Ovary (tissue), 7 donors: ENCODE measurements at regions not wholly inside any gene's neighbourhood (a gene's known extent, or its start where the extent isn't known, plus 50 kb on each side); places are given as distances from the start of the nearest gene placed in this dataset.

Experiments
- DNase-seq, 5 donors: peaks; one replicate each; pipeline ENCODE4 v3.0.0-alpha.2; 2019 to 2020
- H3K27ac ChIP-seq, 2 donors: fragments of 200-600 bp; one replicate each; pipeline versions ENCODE4 v1.5.1 to v1.8.0; 2019 to 2022
- H3K27me3 ChIP-seq: fragments of 200-600 bp; one replicate; pipeline ENCODE4 v1.8.0; 2022
- H3K36me3 ChIP-seq: fragments of 200-600 bp; sonication (generic); one replicate; pipeline ENCODE4 v1.5.1; 2019
- H3K4me1 ChIP-seq: one replicate; pipeline ENCODE4 v1.8.1; 2013; ENCODE audit warnings: mild to moderate bottlenecking, moderate library complexity; ENCODE audit not compliant: insufficient read depth
- H3K4me3 ChIP-seq: fragments of 200-600 bp; sonication (generic); one replicate; pipeline ENCODE4 v1.5.1; 2017
- H3K9me3 ChIP-seq, 2 donors: fragments of 200-600 bp in 1 of 2; sonication (generic) in 1 of 2; one replicate each; pipeline versions ENCODE4 v1.5.1 to v1.8.1; 2013 to 2019; ENCODE audit warnings: mild to moderate bottlenecking in 1 of 2, moderate library complexity in 1 of 2
- CTCF ChIP-seq, 3 donors: fragments of 450-650 bp in 2 of 3; fragments of 200-600 bp in 1 of 3; IDR thresholded peaks; one replicate each; pipeline versions ENCODE4 v1.5.1 to v1.8.0; 2016 to 2022; ENCODE audit warnings: antibody characterized with exemption in 3 of 3, mild to moderate bottlenecking in 1 of 3
- EP300 ChIP-seq: sonication (generic); formaldehyde crosslinking; IDR thresholded peaks from one replicate; pipeline ENCODE4 v1.6.1; 2017; ENCODE audit warnings: antibody characterized with exemption
- POLR2A ChIP-seq: fragments of 450-650 bp; IDR thresholded peaks from one replicate; pipeline ENCODE4 v1.6.1; 2017; ENCODE audit warnings: antibody characterized with exemption, mild to moderate bottlenecking, moderate library complexity
- WGBS, 3 donors: extraction: QIAGEN DNeasy Blood & Tissue Kit in 1 of 3; methylation state at CpG; one replicate each; pipeline versions ENCODE4 v1.1.5 to v1.1.7; 2013 to 2017; 5-methylcytosine and 5-hydroxymethylcytosine counted together
- intact Hi-C, 4 donors: fragments of 100-400 bp; cut with DNase I; formaldehyde crosslinking; loops; one replicate each; pipeline versions ENCODE4 v1.11.0 to v1.15.1; 2022 to 2023
- donor health status: DM: no; HTN: no; CAD: no; lungs with moderate emphysema.
- donor health status: DM: no; HTN: no; CAD: no.
- donor health status: Bipolar disorder and iron deficiency.
- donor health status: DM: no; HTN: no; CAD: no.
- donor health status: DM: yes; HTN: yes; CAD: no.

- intact Hi-C loops = no loop called here
- Histone ChIP-seq H3K27me3 (no peaks in the 10 kb centered on the region), H3K9me3 (no peaks in the 10 kb centered on the region), H3K36me3 (no peaks in the 10 kb centered on the region), H3K4me3 (no peak overlapping the region), H3K27ac (no peak overlapping the region), H3K4me1 (no peaks in the 10 kb centered on the region)
- DNase-seq = no peak
- TF ChIP-seq CTCF (IDR thresholded peaks at IDR 0.05) = no peak
Measured at GRCh38 chr6:115691433-115691832, 369.3 kb downstream of the FRK start.

- intact Hi-C loops = no loop called here
- Histone ChIP-seq H3K27me3 (no peaks in the 10 kb centered on the region), H3K27ac (no peak overlapping the region), H3K4me1 (no peaks in the 10 kb centered on the region), H3K36me3 (no peaks in the 10 kb centered on the region), H3K9me3 (no peaks in the 10 kb centered on the region), H3K4me3 (no peak overlapping the region)
- no peak for TF ChIP-seq POLR2A
- TF ChIP-seq EP300 = no peak
- no peak for TF ChIP-seq CTCF (IDR thresholded peaks at IDR 0.05)
- WGBS, 3 donors = 78 to 91% (median 79%) methylated on average over 3 of the region's 3 CpGs
- no peak for DNase-seq
Measured at GRCh38 chr6:115690854-115691253, 369.8 kb downstream of the FRK start.

- no peak for DNase-seq
- WGBS, 3 donors = 45 to 57% (median 50%) methylated on average over 5 of the region's 5 CpGs
- Histone ChIP-seq H3K4me3 (no peak overlapping the region), H3K36me3 (no peaks in the 10 kb centered on the region), H3K27ac (no peak overlapping the region), H3K27me3 (no peaks in the 10 kb centered on the region), H3K9me3 (no peaks in the 10 kb centered on the region), H3K4me1 (no peaks in the 10 kb centered on the region)
- intact Hi-C loops = no loop called here
- TF ChIP-seq POLR2A (no peak), CTCF (IDR thresholded peaks at IDR 0.05) (no peak), EP300 (no peak)
Measured at GRCh38 chr6:115681978-115682775, 378.5 kb downstream of the FRK start.

GRCh38 chr6:115680621-115681020, 380.1 kb downstream of the FRK start:
- intact Hi-C loops = no loop called here
- no peak for DNase-seq

More at GRCh38 chr6:115680621-115681020, 380.1 kb downstream of the FRK start:
- no peak overlapping the region for H3K4me3 ChIP-seq
- no peaks in the 10 kb centered on the region for H3K27me3 ChIP-seq
- no peaks in the 10 kb centered on the region for H3K4me1 ChIP-seq
- H3K9me3 ChIP-seq = no peaks in the 10 kb centered on the region
- H3K36me3 ChIP-seq = no peaks in the 10 kb centered on the region
- 75 to 82% (median 81%) methylated on average over 3 of the region's 3 CpGs for WGBS, 3 donors
- TF ChIP-seq CTCF (IDR thresholded peaks at IDR 0.05) (no peak), POLR2A (no peak), EP300 (no peak)
- no peak overlapping the region for H3K27ac ChIP-seq
